Heart left ventricle (tissue), 13 donors: ENCODE measurements at regions not wholly inside any gene's neighbourhood (a gene's known extent, or its start where the extent isn't known, plus 50 kb on each side); places are given as distances from the start of the nearest gene placed in this dataset.

ENCODE experiments used
- CTCF ChIP-seq, 12 donors: fragments of 200-600 bp; sonication (generic) in 4 of 12; IDR thresholded peaks; one replicate each; pipeline versions ENCODE4 v1.5.0 to v1.8.0; 2018 to 2022; ENCODE audit warnings: antibody characterized with exemption in 12 of 12, mild to moderate bottlenecking in 5 of 12
- POLR2A ChIP-seq, 2 donors: fragments of 450-650 bp; IDR thresholded peaks; one replicate each; pipeline ENCODE4 v1.6.1; 2017; ENCODE audit warnings: antibody characterized with exemption in 2 of 2, mild to moderate bottlenecking in 2 of 2, moderate library complexity in 2 of 2
- donor health status: ischemic (EF 13 %, LVEDD 7.1; RV severe dilation, severe dysfunction).
- donor health status: DM: no; HTN: yes; CAD: no.
- donor health status: DM: no; HTN: no; CAD: no.
- donor health status: ischemic (EF 25% LVEDD 6.9; RV normal size, moderate dysfunction).
- donor health status: ischemic (EF 25% LVEDD 5.7; RV mildly dilated, moderate dysfunction).
- donor health status: ischemic (EF 35%, LVEDD 5.7; RV mildly dilated, moderate dysfunction).
- donor health status: nonischemic (EF 11% LVEDD 7.7; RV severe dilation, severe dysfunction).
- donor health status: DM: yes; HTN: yes; CAD: no.
- donor health status: PGD.
- donor health status: ischemic (EF 29% LVEDD 5.4; RV normal size, mild dysfunction).
- donor health status: nonischemic (EF 23%, LVEDD 6.1; RV moderate dilation, normal function).

GRCh38 chr2:67970542-67970941, 92.3 kb downstream of the C1D start:
- TF ChIP-seq POLR2A (IDR thresholded peaks at IDR 0.05) (no peak), CTCF (IDR thresholded peaks at IDR 0.05) (no peak)
